Dermis blood vessel endothelial cell (primary cell): ENCODE measurements at regions not wholly inside any gene's neighbourhood (a gene's known extent, or its start where the extent isn't known, plus 50 kb on each side); places are given as distances from the start of the nearest gene placed in this dataset.
"Not testable (repeated sequence)": the region's sequence is repeated elsewhere in the genome, so short reads cannot be mapped to it uniquely, and the experiment has no call there.

Experiments
- DNase-seq: peaks from one replicate; pipeline ENCODE4 v3.0.0; 2010

GRCh38 chr7:84730864-84731263, 456.0 kb downstream of the SEMA3D start:
- DNase-seq, result not testable (repeated sequence)

- DNase-seq, result no peak
These were observed 457.6 kb downstream of the SEMA3D start for GRCh38 chr7:84729284-84729683.

- DNase-seq, result no peak
These were observed 464.1 kb downstream of the SEMA3D start for GRCh38 chr7:84722734-84723133.

DNA sequence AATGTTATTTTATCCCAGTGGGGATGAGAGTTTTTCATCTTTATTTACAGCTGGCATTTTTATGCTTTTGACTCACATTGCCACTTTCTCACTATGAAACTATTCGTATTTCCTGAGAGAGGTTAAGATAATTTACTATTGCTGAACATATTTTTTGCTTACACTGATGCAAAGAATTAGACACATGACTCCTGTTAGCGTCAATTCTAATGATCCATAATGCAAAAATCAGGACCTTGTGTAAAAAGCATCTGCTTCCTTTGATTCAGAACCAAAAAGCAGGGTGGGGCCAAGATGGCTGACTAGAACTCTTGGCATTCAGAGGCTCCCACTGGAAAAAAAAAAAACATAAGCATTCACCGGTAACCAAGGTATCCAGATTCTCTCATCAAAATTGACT, 464.8 kb downstream of the SEMA3D start:
- DNase-seq, result no peak

GRCh38 chr7:84720456-84721097, 466.3 kb downstream of the SEMA3D start:
- no peak for DNase-seq

DNA sequence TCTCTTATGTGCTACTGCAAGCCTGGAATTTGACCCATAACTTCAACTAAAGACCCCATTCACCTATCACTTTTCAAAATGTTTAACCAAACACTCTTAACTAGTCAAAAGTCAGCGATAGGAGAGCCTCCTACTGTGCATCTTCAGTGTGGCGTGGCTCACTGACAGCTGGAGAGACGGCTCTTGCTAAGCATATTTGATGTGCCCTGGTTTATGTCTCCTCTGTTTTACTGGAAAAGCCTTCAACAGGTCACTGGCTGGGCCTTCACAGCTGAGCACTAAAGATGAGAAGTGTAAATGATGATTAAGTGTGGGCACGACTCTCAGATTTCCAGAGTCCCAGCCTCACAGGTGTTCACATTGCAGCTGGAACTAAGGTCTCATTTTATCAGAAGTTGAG, 472.1 kb downstream of the SEMA3D start:
- no peak for DNase-seq

DNA sequence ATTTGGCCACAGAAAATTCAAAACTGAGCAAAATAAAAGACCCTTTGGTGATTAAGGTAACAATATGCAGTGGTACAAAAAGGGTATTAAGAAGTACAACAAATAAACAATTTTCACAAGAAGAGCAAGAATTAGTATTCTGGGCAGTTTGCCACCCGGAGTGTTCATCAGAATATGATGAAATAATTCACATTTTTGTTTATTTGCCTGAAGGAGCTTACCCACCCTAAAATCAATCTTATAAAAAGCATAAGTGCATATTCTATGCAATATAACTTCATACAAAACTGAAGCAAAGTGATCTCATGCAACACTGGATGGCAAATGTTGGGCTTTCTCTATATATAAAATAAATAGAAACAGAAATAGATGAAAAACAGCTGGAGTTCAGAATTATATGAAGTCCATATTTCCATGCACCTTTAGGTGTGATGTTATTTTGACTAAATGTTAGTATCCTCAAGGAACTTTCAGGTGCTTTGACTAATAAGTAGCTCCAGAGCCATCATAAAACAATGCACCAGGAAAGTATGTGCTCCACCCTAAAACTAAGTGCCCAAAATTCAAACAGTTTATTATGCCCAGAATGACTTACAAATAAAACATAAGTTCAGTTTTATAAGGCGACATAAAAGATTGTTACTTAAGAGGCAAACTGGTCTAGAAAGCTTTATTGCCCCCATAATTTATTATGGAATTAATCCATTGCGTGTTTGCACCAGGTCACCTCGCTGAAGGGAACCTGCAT, 474.3 kb downstream of the SEMA3D start:
- no peak for DNase-seq

DNA sequence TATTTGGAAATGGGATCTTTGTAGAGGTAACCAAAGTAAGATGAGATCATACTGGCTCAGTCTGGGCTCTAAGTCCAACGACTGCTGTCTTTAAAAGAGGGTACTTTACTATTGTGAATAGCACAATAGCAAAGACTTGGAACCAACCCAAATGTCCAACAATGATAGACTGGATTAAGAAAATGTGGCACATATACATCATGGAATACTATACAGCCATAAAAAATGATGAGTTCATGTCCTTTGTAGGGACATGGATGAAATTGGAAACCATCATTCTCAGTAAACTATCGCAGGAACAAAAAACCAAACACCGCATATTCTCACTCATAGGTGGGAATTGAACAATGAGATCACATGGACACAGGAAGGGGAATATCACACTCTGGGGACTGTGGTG, 476.3 kb downstream of the SEMA3D start:
- DNase-seq, result not testable (repeated sequence)

GRCh38 chr7:84705706-84706105, 481.1 kb downstream of the SEMA3D start:
- DNase-seq, result no peak

DNA sequence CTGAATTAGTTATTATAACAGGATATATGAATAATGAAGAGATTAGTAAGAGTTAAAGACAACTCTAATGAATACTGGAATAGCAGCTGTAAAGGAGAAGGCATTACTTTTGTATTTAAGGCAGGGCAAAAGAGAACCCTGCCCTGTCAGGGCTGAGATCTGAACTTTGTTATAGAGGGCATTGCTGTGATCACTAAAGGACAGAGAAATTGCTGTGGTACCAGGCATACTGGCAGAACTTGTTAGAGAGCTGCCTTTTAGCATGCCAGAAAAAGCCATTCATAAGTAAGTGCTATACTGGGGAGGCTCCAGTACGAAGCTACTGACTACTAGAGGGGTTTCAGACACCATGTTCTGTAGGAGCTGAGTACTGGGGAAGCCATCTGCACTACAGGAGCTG, 481.8 kb downstream of the SEMA3D start:
- DNase-seq, result no peak

GRCh38 chr7:84704380-84704779, 482.5 kb downstream of the SEMA3D start:
- DNase-seq, result no peak

- DNase-seq, result peak; percentile 98
These were observed 485.1 kb downstream of the SEMA3D start for GRCh38 chr7:84701524-84702306.

- peak; percentile 63 for DNase-seq
These were observed 486.1 kb downstream of the SEMA3D start for GRCh38 chr7:84700563-84701370.

GRCh38 chr7:84697506-84697905, 489.4 kb downstream of the SEMA3D start:
- peak; percentile 57 for DNase-seq

- no peak for DNase-seq
These were observed 493.4 kb downstream of the SEMA3D start for GRCh38 chr7:84693483-84693882.

GRCh38 chr7:84688671-84689070, 494.1 kb upstream of the SEMA3A start:
- DNase-seq, result peak; percentile 72

GRCh38 chr7:84686373-84686772, 491.8 kb upstream of the SEMA3A start:
- DNase-seq, result no peak

DNA sequence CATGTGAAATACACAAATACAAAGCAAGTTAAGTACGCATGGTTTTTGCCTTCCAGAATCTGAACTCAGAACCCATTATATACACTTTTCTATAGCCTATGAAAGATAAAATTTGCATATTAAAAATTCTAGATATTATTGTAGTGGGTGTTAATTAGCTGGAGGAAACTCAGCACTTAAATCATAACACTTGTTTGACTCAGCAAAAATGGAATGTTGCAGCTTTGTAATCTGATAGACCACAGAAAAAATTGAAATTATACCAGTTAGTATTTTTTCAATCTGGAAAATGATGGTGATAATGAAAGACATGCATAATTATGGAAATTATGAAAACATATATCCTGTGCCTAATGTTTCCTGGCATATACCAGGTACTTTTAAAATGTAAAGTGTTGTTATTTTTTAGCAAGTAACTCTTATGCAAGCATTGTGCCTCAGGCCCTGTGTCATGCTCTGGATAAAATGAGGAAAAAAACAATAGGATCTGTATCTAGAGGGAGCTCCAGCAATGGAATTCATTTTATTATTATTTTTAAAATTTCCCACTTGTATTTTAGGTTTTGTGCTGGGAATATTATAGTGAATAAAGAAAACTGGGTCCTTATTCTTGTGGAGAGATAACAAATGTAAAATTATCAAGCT, 490.4 kb upstream of the SEMA3A start:
- DNase-seq, result no peak

- no peak for DNase-seq
These were observed 488.0 kb upstream of the SEMA3A start for GRCh38 chr7:84682543-84682942.

- DNase-seq, result no peak
These were observed 484.3 kb upstream of the SEMA3A start for GRCh38 chr7:84678841-84679240.

- DNase-seq, result no peak
These were observed 482.6 kb upstream of the SEMA3A start for GRCh38 chr7:84677117-84677732.

DNA sequence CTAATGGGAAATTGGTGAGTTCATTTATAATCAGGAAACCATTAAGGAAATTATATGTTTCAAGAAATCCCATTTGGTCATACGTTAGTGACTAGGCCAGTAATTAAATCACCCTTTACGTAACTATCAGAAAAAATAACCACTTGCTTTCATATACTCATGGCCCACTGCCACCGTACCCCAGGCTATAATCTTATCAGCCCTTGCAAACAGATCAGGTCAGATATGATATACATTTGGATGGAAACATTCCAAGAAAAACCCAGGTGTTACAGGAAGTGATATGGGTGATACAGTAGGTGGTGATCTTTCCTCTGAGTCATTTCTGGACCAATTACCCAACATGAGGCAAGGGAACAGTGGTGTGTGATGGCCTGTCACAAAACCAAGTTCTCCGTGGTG, 481.0 kb upstream of the SEMA3A start:
- peak; percentile 76 for DNase-seq
